Neuron (in vitro differentiated cells): ENCODE measurements at regions not wholly inside any gene's neighbourhood (a gene's known extent, or its start where the extent isn't known, plus 50 kb on each side); places are given as distances from the start of the nearest gene placed in this dataset.

Experiments used
- H2AFZ ChIP-seq: one replicate; pipeline ENCODE4 v1.6.1; 2013; ENCODE audit warnings: low read depth, mild to moderate bottlenecking, inconsistent platforms, low read length, moderate library complexity
- H3K27me3 ChIP-seq: one replicate; pipeline ENCODE4 v1.6.1; 2013; ENCODE audit warnings: low read length; ENCODE audit not compliant: insufficient read depth
- H3K36me3 ChIP-seq: one replicate; pipeline ENCODE4 v1.6.1; 2013; ENCODE audit warnings: low read length; ENCODE audit not compliant: insufficient read depth
- H3K4me1 ChIP-seq: one replicate; pipeline ENCODE4 v1.6.1; 2013; ENCODE audit warnings: low read length; ENCODE audit not compliant: insufficient read depth
- H3K4me3 ChIP-seq: 2 replicates; pipeline ENCODE4 v1.5.1; 2013; ENCODE audit warnings: mild to moderate bottlenecking, low read length, moderate library complexity
- H3K9me3 ChIP-seq: one replicate; pipeline ENCODE4 v1.6.1; 2013; ENCODE audit warnings: low read length

DNA sequence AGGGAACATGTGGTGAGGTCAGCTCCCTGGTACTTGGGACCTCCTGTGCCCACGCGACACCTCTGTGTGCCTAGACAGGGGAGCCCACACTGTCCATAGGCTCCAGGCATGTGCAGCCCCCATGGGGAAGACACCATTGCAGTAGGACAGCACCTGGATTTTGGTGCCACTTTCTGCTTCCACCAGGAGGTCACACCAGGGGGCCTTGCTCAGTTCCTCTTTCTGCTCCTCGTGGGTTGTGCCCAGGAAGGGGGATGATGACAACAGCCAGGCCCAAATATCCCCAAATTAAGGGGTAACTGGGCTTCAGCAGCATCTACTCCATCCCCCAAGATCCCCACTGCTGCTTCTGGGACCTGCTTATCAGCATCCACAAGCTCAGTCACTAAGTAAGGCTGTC, 358.2 kb upstream of the KAZN start:
- H3K36me3 ChIP-seq: no peaks in the 10 kb centered on the region
- no peak overlapping the region for H3K4me3 ChIP-seq
- no peaks in the 10 kb centered on the region for H3K27me3 ChIP-seq
- no peaks in the 10 kb centered on the region for H3K9me3 ChIP-seq
- H3K4me1 ChIP-seq: peaks cover 44% of the 10 kb centered on the region
- no peak overlapping the region for H2AFZ ChIP-seq

DNA sequence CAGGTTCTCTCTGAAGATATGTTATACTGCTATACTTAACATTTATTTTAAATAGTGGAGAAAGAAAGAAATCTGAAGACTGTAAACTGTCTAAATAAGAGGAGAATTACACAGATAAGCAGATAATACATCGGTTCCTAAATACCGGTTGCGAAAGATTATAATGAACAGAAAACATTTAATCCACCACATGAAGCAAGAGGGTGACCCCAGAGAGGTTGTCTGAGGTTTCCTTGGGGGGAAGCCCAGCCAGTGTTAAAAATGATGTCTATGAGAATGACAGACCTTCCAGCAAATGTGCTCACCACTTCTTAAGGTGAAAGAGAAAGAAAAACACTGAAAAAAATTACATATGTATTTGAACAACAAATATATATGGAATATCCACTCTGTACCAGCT, 356.4 kb upstream of the KAZN start:
- Histone ChIP-seq H3K27me3 (no peaks in the 10 kb centered on the region), H3K4me3 (no peak overlapping the region), H3K4me1 (peaks cover 35% of the 10 kb centered on the region), H3K36me3 (no peaks in the 10 kb centered on the region), H2AFZ (peak overlapping the region; percentile 10), H3K9me3 (no peaks in the 10 kb centered on the region)

DNA sequence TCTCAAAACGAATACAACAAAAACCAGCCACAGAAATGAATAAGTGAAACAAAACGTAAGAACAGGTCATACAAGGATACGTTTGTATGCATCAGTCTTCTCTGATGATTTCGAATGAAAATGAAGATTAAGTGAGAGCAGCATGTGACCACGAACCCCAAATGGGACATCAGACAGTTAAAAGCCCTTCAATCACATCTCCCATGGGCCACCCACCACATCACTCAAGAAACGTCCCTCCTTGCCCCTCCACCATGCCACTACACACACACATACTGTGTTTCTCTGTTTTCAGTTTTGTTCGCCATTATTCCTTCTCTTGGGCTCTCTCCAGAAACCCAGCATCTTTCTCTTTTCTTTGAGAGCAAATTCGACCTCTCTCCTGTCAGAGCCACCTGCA, 355.6 kb upstream of the KAZN start:
- Histone ChIP-seq H3K27me3 (no peaks in the 10 kb centered on the region), H3K9me3 (no peaks in the 10 kb centered on the region), H2AFZ (peak overlapping the region; percentile 10), H3K4me3 (no peak overlapping the region), H3K4me1 (peaks cover 35% of the 10 kb centered on the region), H3K36me3 (no peaks in the 10 kb centered on the region)

DNA sequence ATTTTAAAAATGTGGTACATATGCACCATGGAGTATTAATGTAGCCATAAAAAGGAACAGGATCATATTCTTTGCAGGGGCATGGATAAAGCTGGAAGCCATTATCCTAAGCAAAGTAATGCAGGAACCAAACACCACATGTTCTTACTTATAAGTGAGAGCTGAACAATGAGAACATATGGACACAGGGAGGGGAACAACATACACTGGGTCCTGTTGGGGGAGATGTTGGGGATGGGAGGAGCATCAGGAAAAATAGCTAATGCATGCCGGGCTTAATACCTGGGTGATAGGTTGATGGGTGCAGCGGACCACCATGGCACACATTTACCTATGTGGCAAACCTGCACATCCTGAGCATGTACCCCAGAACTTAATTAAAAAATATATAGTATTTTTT, 352.5 kb upstream of the KAZN start:
- Histone ChIP-seq H3K4me1 (peaks cover 24% of the 10 kb centered on the region), H2AFZ (no peak overlapping the region), H3K36me3 (no peaks in the 10 kb centered on the region), H3K4me3 (no peak overlapping the region), H3K27me3 (no peaks in the 10 kb centered on the region), H3K9me3 (no peaks in the 10 kb centered on the region)

DNA sequence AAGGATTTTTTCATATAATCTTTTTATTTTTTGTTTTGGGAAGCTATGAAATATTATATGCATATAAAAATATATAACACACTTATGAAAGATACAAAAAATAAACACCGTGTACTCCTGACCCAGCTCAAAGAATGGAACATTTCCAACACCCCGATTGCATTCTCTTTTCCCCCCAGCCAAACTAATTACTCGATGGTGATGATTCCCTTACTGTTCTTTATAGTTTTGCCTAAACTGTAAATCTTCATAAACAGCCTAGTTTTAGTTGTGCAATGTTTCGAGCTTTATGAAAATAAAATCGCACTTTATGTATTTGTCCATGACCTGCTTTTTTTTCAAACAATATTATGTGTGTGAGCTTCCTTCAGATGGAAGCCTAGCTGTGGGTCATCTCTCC, 352.0 kb upstream of the KAZN start:
- H3K27me3 ChIP-seq: no peaks in the 10 kb centered on the region
- peaks cover 23% of the 10 kb centered on the region for H3K4me1 ChIP-seq

DNA sequence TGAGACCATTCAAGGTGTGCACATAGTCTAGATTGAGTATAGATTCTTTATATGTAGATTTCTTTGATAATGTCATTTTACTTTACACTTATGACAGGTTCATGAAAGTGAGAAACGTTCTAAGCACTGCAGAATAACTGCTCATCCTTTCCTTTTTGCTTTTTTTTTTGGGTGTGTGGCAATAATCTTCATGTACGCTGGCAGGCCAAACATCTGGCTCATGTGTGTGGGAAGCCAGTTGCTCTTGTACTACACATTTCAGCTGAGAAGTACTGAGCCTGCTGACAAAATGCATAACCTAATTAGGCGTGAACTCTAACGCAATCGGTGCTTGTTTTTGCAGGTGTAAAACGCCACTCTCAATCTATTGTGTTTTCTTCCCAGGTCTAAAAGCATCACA, 350.8 kb upstream of the KAZN start:
- no peaks in the 10 kb centered on the region for H3K36me3 ChIP-seq
- peaks cover 11% of the 10 kb centered on the region for H3K4me1 ChIP-seq

More for the DNA sequence above, 352.0 kb upstream of the KAZN start:
- H2AFZ ChIP-seq: no peak overlapping the region
- H3K9me3 ChIP-seq: no peaks in the 10 kb centered on the region
- H3K4me3 ChIP-seq: no peak overlapping the region
- H3K36me3 ChIP-seq: no peaks in the 10 kb centered on the region

DNA sequence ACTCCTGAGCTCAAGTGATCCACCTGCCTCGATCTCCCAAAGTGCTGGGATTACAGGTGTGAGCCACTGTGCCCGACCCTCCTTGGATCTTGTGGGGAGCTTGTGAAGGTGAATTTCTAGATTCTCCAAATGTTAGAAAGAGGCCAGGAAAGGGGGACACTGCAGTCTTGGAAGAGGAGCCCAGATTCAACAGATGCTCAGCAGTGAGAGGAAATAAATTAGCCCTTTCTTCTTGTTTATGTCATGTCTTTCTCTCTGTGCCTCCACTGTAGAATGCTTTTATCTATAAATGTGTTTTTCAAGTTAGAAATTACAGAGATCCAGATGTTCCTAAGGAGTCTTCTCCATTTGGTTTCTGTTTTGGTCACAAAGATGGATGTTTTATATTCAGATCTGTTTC, 346.6 kb upstream of the KAZN start:
- no peak overlapping the region for H3K4me3 ChIP-seq

More for the DNA sequence above, 350.8 kb upstream of the KAZN start:
- no peak overlapping the region for H3K4me3 ChIP-seq
- H3K27me3 ChIP-seq: no peaks in the 10 kb centered on the region
- H3K9me3 ChIP-seq: no peaks in the 10 kb centered on the region
- H2AFZ ChIP-seq: no peak overlapping the region

DNA sequence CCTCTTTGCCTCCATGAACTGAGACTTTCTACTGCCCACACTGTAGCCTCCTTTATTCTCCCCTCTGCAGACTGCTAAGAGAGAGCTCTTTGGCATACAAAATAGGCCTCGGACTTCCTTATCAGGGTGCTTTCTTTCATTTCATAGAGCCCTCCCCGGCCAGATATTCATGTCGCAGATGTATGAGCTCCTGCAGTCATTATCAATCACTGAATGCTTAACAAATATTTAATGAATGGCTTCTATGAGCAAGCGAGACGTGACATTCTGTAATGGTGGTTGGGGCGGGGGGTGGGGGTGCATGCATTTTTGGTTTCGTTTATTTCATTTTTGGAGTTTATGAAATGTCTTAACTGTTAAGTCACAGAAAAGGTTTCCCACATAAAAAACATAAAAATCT, 344.8 kb upstream of the KAZN start:
- peaks cover 10% of the 10 kb centered on the region for H3K4me1 ChIP-seq
- H2AFZ ChIP-seq: no peak overlapping the region
- no peak overlapping the region for H3K4me3 ChIP-seq
- no peaks in the 10 kb centered on the region for H3K27me3 ChIP-seq
- no peaks in the 10 kb centered on the region for H3K36me3 ChIP-seq
- no peaks in the 10 kb centered on the region for H3K9me3 ChIP-seq

More for the DNA sequence above, 346.6 kb upstream of the KAZN start:
- Histone ChIP-seq H3K36me3 (no peaks in the 10 kb centered on the region), H3K27me3 (no peaks in the 10 kb centered on the region), H3K9me3 (no peaks in the 10 kb centered on the region), H3K4me1 (peaks cover 10% of the 10 kb centered on the region), H2AFZ (no peak overlapping the region)

DNA sequence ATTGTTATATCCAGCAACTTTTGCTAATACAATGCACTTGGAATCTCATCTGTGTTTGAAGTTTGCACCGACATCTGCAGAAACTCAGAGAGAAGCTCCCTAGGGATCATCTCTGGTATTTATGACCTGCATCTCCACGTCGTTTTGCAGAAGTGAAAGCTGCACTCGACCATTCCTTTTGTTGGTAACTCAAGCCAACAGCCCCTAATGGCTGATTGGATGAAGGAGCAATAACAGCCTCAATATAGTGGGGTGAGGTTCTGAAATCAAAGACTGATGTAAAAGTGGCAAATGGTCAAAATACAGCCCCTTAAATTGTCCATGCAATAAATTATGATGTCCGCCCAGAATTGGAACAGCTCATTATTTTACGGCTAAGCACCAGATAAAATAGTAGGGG, 344.2 kb upstream of the KAZN start:
- H2AFZ ChIP-seq: no peak overlapping the region
- H3K4me1 ChIP-seq: peaks cover 10% of the 10 kb centered on the region
- H3K27me3 ChIP-seq: no peaks in the 10 kb centered on the region
- no peaks in the 10 kb centered on the region for H3K36me3 ChIP-seq
- no peak overlapping the region for H3K4me3 ChIP-seq
- H3K9me3 ChIP-seq: no peaks in the 10 kb centered on the region

DNA sequence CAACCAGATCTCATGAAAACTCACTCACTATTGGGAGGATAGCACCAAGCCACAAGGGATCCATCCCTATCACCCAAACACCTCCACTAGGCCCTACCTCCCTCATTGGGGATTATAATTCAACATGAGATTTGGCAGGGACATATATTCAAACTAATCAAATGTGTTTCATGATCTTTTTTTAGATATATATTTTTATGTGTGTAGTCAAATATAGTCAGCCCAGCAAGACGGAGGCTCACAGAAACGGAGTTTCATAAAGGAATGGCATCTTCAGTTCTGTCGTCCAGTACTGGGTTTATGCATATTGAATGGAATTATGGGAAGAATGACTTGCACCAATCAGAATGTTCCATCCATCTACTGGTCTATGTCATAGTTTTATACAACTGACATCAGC, 343.3 kb upstream of the KAZN start:
- Histone ChIP-seq H3K4me1 (peaks cover 10% of the 10 kb centered on the region), H2AFZ (no peak overlapping the region), H3K36me3 (no peaks in the 10 kb centered on the region), H3K9me3 (no peaks in the 10 kb centered on the region), H3K4me3 (no peak overlapping the region), H3K27me3 (no peaks in the 10 kb centered on the region)

DNA sequence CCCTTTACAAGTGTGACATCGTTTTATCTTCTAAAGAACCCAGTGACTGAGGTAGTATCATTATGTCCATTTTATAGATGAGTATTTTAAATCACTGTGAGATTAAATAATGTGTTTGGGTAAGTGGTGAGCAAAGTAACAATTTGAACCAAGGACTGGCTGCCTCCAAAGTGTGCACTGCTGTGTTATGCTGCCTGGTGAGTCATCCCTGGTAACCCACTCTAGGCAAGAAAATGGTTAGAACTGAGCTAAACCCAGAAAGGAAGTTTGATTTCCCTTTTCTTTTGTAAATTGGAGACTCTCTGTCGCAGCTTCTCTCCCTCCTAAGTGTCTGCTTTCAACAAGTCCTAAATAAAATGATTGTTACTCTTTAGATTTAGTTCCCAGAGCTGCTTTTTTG, 342.8 kb upstream of the KAZN start:
- H3K9me3 ChIP-seq: no peaks in the 10 kb centered on the region
- peaks cover 10% of the 10 kb centered on the region for H3K4me1 ChIP-seq
- H3K36me3 ChIP-seq: no peaks in the 10 kb centered on the region
- H3K27me3 ChIP-seq: no peaks in the 10 kb centered on the region
- H2AFZ ChIP-seq: no peak overlapping the region
- no peak overlapping the region for H3K4me3 ChIP-seq

DNA sequence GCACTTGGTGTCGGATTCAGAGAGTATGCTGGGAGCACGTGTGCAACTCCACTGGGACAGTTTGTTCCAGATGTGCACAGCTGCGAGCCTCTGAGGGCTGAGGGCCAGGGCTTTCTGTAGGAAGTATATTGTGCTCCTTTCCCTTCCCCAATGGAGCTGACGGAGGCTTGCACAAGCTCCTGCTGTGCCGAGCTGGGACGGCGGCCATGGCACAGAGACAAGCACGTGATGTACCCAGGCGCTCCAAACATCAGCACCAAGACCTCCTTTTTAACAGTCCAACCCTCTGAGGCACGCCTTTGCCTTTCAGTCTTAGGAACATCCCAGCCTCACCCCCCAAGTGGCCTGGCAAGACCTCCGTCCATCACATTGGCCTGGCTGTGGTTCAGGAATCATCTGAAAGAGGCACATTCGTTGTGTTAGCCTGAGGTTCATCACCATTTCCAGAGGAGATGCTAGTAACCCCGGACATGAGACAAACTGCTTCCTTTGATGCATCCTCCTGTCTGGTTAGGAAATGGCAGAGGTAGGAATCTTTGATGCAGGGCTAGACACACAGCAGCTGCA, 339.2 kb upstream of the KAZN start:
- Histone ChIP-seq H3K4me1 (no peaks in the 10 kb centered on the region), H3K36me3 (no peaks in the 10 kb centered on the region), H3K27me3 (no peaks in the 10 kb centered on the region), H2AFZ (no peak overlapping the region), H3K9me3 (no peaks in the 10 kb centered on the region), H3K4me3 (no peak overlapping the region)

DNA sequence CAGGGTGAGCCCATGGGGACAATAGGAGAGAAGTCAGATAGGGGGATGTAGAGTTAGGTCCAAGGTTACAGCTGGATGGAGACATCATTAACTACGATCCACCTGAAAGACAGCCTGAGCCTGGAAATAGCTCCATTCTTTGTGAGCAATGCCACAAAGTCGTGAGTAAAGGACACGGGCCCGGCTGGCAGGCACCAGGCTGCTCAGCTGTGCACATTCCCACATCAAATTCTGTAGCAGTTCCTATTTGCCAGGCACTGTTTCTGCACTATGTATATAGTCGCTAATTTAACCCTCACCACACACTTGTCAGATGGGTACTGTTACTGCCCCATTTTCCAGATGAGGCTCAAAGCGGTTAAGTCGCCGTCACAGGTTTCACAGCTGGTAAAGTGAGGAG, 338.0 kb upstream of the KAZN start:
- Histone ChIP-seq H3K4me1 (no peaks in the 10 kb centered on the region), H3K27me3 (no peaks in the 10 kb centered on the region), H3K36me3 (no peaks in the 10 kb centered on the region), H3K4me3 (no peak overlapping the region), H3K9me3 (no peaks in the 10 kb centered on the region), H2AFZ (no peak overlapping the region)

DNA sequence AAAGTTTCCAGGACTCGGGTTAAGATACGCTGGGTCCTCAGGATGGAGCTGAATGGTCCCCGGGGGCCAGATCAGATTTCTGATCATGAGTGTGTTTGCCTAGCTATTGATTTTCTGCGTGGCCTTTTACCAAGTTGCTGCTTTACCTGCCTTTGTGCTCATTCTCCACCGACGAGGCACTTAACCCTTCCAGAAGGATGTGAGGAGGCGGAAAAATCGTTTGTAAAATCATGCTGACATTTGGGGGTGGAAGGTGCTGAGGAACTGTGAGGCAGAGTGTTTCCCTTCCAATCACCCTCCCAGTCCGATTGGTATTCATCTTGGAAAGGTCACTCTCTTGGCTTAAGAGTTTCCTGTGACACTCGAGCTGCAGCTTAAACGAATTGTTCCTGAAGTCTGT, 337.1 kb upstream of the KAZN start:
- Histone ChIP-seq H3K27me3 (no peaks in the 10 kb centered on the region), H2AFZ (no peak overlapping the region), H3K4me3 (no peak overlapping the region), H3K36me3 (no peaks in the 10 kb centered on the region), H3K9me3 (no peaks in the 10 kb centered on the region), H3K4me1 (no peaks in the 10 kb centered on the region)
